ENCODE measurements at regions not wholly inside any gene's neighbourhood (a gene's known extent, or its start where the extent isn't known, plus 50 kb on each side); places are given as distances from the start of the nearest gene placed in this dataset.

- TF ChIP-seq, protein P1, sequence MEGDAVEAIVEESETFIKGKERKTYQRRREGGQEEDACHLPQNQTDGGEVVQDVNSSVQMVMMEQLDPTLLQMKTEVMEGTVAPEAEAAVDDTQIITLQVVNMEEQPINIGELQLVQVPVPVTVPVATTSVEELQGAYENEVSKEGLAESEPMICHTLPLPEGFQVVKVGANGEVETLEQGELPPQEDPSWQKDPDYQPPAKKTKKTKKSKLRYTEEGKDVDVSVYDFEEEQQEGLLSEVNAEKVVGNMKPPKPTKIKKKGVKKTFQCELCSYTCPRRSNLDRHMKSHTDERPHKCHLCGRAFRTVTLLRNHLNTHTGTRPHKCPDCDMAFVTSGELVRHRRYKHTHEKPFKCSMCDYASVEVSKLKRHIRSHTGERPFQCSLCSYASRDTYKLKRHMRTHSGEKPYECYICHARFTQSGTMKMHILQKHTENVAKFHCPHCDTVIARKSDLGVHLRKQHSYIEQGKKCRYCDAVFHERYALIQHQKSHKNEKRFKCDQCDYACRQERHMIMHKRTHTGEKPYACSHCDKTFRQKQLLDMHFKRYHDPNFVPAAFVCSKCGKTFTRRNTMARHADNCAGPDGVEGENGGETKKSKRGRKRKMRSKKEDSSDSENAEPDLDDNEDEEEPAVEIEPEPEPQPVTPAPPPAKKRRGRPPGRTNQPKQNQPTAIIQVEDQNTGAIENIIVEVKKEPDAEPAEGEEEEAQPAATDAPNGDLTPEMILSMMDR (IDR thresholded peaks at IDR 0.05) = no peak
- Histone ChIP-seq H3K4me3 (no peak overlapping the region), H3K36me3 (no peaks in the 10 kb centered on the region), H3K4me1 (no peaks in the 10 kb centered on the region), H3K27ac (no peak overlapping the region), H3K9me3 (no peaks in the 10 kb centered on the region), H3K27me3 (peaks cover 0 to 5% (median 0%) of the 10 kb centered on the region in 4 donors)
- FAIRE-seq (no peak), DNase-seq (no peak), ATAC-seq (no peak)
- intact Hi-C loops (cut with DNase I) = no loop called here
- 70 to 73% methylated on average over 4 of the region's 4 CpGs for WGBS, 2 donors
These were observed 620.3 kb upstream of the WWC1 start for GRCh38 chr5:167671176-167671575.

DNA sequence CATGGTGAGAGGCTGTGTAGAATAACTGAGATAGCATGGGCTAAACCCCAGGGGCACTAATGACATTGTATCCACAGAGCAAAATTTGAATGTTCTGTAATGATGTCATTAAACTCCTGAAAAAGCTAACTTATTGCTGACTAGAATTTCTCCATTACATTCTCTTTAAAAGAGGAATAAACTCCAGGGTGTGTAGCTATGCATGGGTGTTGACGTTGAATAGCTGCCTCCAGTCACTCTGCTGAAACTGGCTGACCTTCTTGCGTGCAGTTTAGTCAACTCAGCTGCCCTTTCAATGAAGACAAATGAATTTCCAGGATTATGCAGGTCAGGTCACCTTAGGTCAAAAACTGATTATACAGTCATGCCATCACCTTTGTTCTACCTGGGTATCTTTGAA, 617.5 kb upstream of the WWC1 start:
- Histone ChIP-seq H3K27me3 (peaks cover 0 to 5% (median 0%) of the 10 kb centered on the region in 4 donors), H3K27ac (no peak overlapping the region), H3K36me3 (no peaks in the 10 kb centered on the region), H3K4me1 (no peaks in the 10 kb centered on the region), H3K9me3 (no peaks in the 10 kb centered on the region), H3K4me3 (no peak overlapping the region)
- FAIRE-seq (no peak), ATAC-seq (no peak), DNase-seq (no peak)
- WGBS, 2 donors = 17 to 24% methylated on average over 2 of the region's 2 CpGs
- TF ChIP-seq, protein P1 (IDR thresholded peaks at IDR 0.05) = no peak
- intact Hi-C loops (cut with DNase I) = no loop called here

GRCh38 chr5:167678481-167678880, 613.0 kb upstream of the WWC1 start:
- no peak for DNase-seq
- intact Hi-C loops (cut with DNase I) = no loop called here
- H3K9me3 ChIP-seq = no peaks in the 10 kb centered on the region
- FAIRE-seq = no peak
- no peaks in the 10 kb centered on the region for H3K4me1 ChIP-seq
- ATAC-seq = no peak
- TF ChIP-seq, protein P1 (IDR thresholded peaks at IDR 0.05) = no peak
- 62 to 66% methylated on average over 3 of the region's 3 CpGs for WGBS, 2 donors
- no peak overlapping the region for H3K4me3 ChIP-seq
- peaks cover 0 to under 1% (median 0%) of the 10 kb centered on the region in 4 donors for H3K27me3 ChIP-seq
- H3K27ac ChIP-seq = no peak overlapping the region
- no peaks in the 10 kb centered on the region for H3K36me3 ChIP-seq

GRCh38 chr5:167684251-167684650, 607.2 kb upstream of the WWC1 start:
- ATAC-seq = no peak
- WGBS, 2 donors = 65 to 79% methylated on average over 3 of the region's 3 CpGs
- no peaks in the 10 kb centered on the region for H3K36me3 ChIP-seq
- no peak for FAIRE-seq
- no peaks in the 10 kb centered on the region for H3K4me1 ChIP-seq
- H3K9me3 ChIP-seq = no peaks in the 10 kb centered on the region
- H3K4me3 ChIP-seq = no peak overlapping the region
- intact Hi-C loops (cut with DNase I) = no loop called here
- TF ChIP-seq, protein P1 (IDR thresholded peaks at IDR 0.05) = no peak
- DNase-seq = no peak
- no peaks in the 10 kb centered on the region for H3K27me3 ChIP-seq
- H3K27ac ChIP-seq = no peak overlapping the region

- no peaks in the 10 kb centered on the region for H3K36me3 ChIP-seq
- TF ChIP-seq, protein P1 (IDR thresholded peaks at IDR 0.05) = no peak
- no peak for FAIRE-seq
- H3K27ac ChIP-seq = no peak overlapping the region
- no peak for DNase-seq
- H3K4me3 ChIP-seq = no peak overlapping the region
- H3K9me3 ChIP-seq = no peaks in the 10 kb centered on the region
- WGBS, 2 donors = 57 to 58% methylated on average over 8 of the region's 8 CpGs
- no peaks in the 10 kb centered on the region for H3K27me3 ChIP-seq
- no peaks in the 10 kb centered on the region for H3K4me1 ChIP-seq
- intact Hi-C loops (cut with DNase I) = no loop called here
- ATAC-seq = peak in 2 of 4 donors; percentile 58 to 83
These were observed 602.9 kb upstream of the WWC1 start for GRCh38 chr5:167688341-167689130.

Data from pancreas (tissue), 10 donors.